Osteoblast (primary cell): ENCODE measurements at regions not wholly inside any gene's neighbourhood (a gene's known extent, or its start where the extent isn't known, plus 50 kb on each side); places are given as distances from the start of the nearest gene placed in this dataset.

Experiments used
- DNase-seq: peaks from one replicate; pipeline ENCODE4 v3.0.0; 2011; ENCODE audit warnings: low spot score, mixed read lengths; ENCODE audit not compliant: insufficient read length; ENCODE audit errors: missing footprints
- H2AFZ ChIP-seq: 2 replicates; pipeline ENCODE4 v1.6.0; 2011; ENCODE audit warnings: mild to moderate bottlenecking, low read length
- H3K27ac ChIP-seq: 2 replicates; pipeline ENCODE4 v1.5.1; 2011; ENCODE audit warnings: mild to moderate bottlenecking, low read depth, low read length, moderate library complexity
- H3K27me3 ChIP-seq: 2 replicates; pipeline ENCODE4 v1.6.0; 2012; ENCODE audit warnings: mild to moderate bottlenecking, control low read depth, inconsistent platforms, low read length, moderate library complexity; ENCODE audit not compliant: insufficient read depth
- H3K36me3 ChIP-seq: 2 replicates; pipeline ENCODE4 v1.5.1; 2011; ENCODE audit warnings: mild to moderate bottlenecking, low read length, control low read depth, moderate library complexity; ENCODE audit not compliant: insufficient read depth
- H3K4me1 ChIP-seq: 2 replicates; pipeline ENCODE4 v1.5.1; 2011; ENCODE audit warnings: mild to moderate bottlenecking, low read length, control low read depth, moderate library complexity; ENCODE audit not compliant: insufficient read depth
- H3K4me2 ChIP-seq: 2 replicates; pipeline ENCODE4 v1.6.0; 2011; ENCODE audit warnings: mild to moderate bottlenecking, low read length; ENCODE audit not compliant: insufficient read depth
- H3K4me3 ChIP-seq: fragments of 200-600 bp; sonication (generic); 3 replicates; pipeline ENCODE4 v1.5.1; 2012; ENCODE audit warnings: mild to moderate bottlenecking, low read length, inconsistent platforms; ENCODE audit not compliant: insufficient read depth
- H3K79me2 ChIP-seq: 2 replicates; pipeline ENCODE4 v1.6.0; 2012; ENCODE audit warnings: mild to moderate bottlenecking, low read length, control low read depth, inconsistent platforms; ENCODE audit not compliant: insufficient read depth
- H3K9me3 ChIP-seq: 2 replicates; pipeline ENCODE4 v1.5.1; 2011; ENCODE audit warnings: low read depth, low read length, control low read depth
- H4K20me1 ChIP-seq: 2 replicates; pipeline ENCODE4 v1.6.0; 2012; ENCODE audit warnings: mild to moderate bottlenecking, low read length, control low read depth; ENCODE audit not compliant: insufficient read depth
- CTCF ChIP-seq: IDR thresholded peaks from 2 replicates; pipeline ENCODE4 v1.5.1; 2011; ENCODE audit warnings: mild to moderate bottlenecking, low read depth, low read length, moderate library complexity; ENCODE audit errors: extremely low read depth

- no peaks in the 10 kb centered on the region for H3K27me3 ChIP-seq
- no peaks in the 10 kb centered on the region for H3K4me1 ChIP-seq
- TF ChIP-seq CTCF: no peak
- H3K9me3 ChIP-seq: no peaks in the 10 kb centered on the region
- H3K79me2 ChIP-seq: no peaks in the 10 kb centered on the region
- no peaks in the 10 kb centered on the region for H4K20me1 ChIP-seq
- no peaks in the 10 kb centered on the region for H3K36me3 ChIP-seq
- DNase-seq: no peak
- H3K27ac ChIP-seq: no peak overlapping the region
- no peak overlapping the region for H3K4me2 ChIP-seq
- no peak overlapping the region for H3K4me3 ChIP-seq
- H2AFZ ChIP-seq: no peak overlapping the region
Measured at GRCh38 chr10:10925667-10926066, 92.0 kb upstream of the CELF2 start.

- Histone ChIP-seq H3K27ac (no peak overlapping the region), H3K4me3 (no peak overlapping the region), H3K79me2 (no peaks in the 10 kb centered on the region), H4K20me1 (no peaks in the 10 kb centered on the region), H2AFZ (no peak overlapping the region), H3K36me3 (no peaks in the 10 kb centered on the region), H3K4me2 (no peak overlapping the region), H3K4me1 (no peaks in the 10 kb centered on the region), H3K27me3 (no peaks in the 10 kb centered on the region), H3K9me3 (no peaks in the 10 kb centered on the region)
- no peak for DNase-seq
- TF ChIP-seq CTCF: no peak
Measured at GRCh38 chr10:10927608-10928007, 90.1 kb upstream of the CELF2 start.

- H3K4me1 ChIP-seq: no peaks in the 10 kb centered on the region
- H3K79me2 ChIP-seq: no peaks in the 10 kb centered on the region
- no peak for DNase-seq
- TF ChIP-seq CTCF: no peak
- H3K27me3 ChIP-seq: no peaks in the 10 kb centered on the region
- no peak overlapping the region for H3K27ac ChIP-seq
- H3K36me3 ChIP-seq: no peaks in the 10 kb centered on the region
- H2AFZ ChIP-seq: no peak overlapping the region
- H3K4me3 ChIP-seq: no peak overlapping the region
- H3K4me2 ChIP-seq: no peak overlapping the region
- no peaks in the 10 kb centered on the region for H3K9me3 ChIP-seq
- no peaks in the 10 kb centered on the region for H4K20me1 ChIP-seq
Measured at GRCh38 chr10:10930979-10931743, 86.5 kb upstream of the CELF2 start.

- H3K4me3 ChIP-seq: no peak overlapping the region
- TF ChIP-seq CTCF: no peak
- DNase-seq: no peak
- no peaks in the 10 kb centered on the region for H3K36me3 ChIP-seq
- H3K4me1 ChIP-seq: no peaks in the 10 kb centered on the region
- H3K4me2 ChIP-seq: no peak overlapping the region
- no peaks in the 10 kb centered on the region for H4K20me1 ChIP-seq
- H3K27ac ChIP-seq: no peak overlapping the region
- H3K79me2 ChIP-seq: no peaks in the 10 kb centered on the region
- no peaks in the 10 kb centered on the region for H3K27me3 ChIP-seq
- no peak overlapping the region for H2AFZ ChIP-seq
- no peaks in the 10 kb centered on the region for H3K9me3 ChIP-seq
Measured at GRCh38 chr10:10935032-10935431, 82.6 kb upstream of the CELF2 start.
